ENCODE measurements at regions not wholly inside any gene's neighbourhood (a gene's known extent, or its start where the extent isn't known, plus 50 kb on each side); places are given as distances from the start of the nearest gene placed in this dataset.

GRCh38 chr18:78679031-78679430, 300.6 kb upstream of the SALL3 start:
- no peaks in the 10 kb centered on the region for H3K9me3 ChIP-seq (ENCODE audit: low read length)
- TF ChIP-seq SMC3 (conservative IDR thresholded peaks at IDR 0.05; ENCODE audit: poor library complexity) (no peak), EP300 (conservative IDR thresholded peaks at IDR 0.05; ENCODE audit: poor library complexity, severe bottlenecking) (no peak), RAD21 (conservative IDR thresholded peaks at IDR 0.05) (no peak), MXI1 (conservative IDR thresholded peaks at IDR 0.05; ENCODE audit: poor library complexity, severe bottlenecking) (no peak), CTCF (IDR thresholded peaks at IDR 0.05; ENCODE audit: poor library complexity, severe bottlenecking) (no peak), POLR2AphosphoS5 (IDR thresholded peaks at IDR 0.05) (no peak), TAF1 (IDR thresholded peaks at IDR 0.05; ENCODE audit: low read depth) (no peak), REST (IDR thresholded peaks at IDR 0.05; ENCODE audit: borderline replicate concordance) (no peak), EZH2 (IDR thresholded peaks at IDR 0.05; ENCODE audit: borderline replicate concordance, insufficient read depth, low read length, poor library complexity, severe bottlenecking) (no peak)
- H3K27ac ChIP-seq (ENCODE audit: low read length), result no peak overlapping the region
- H3K4me3 ChIP-seq (ENCODE audit: low read length), result no peak overlapping the region
- H3K9me2 ChIP-seq (ENCODE audit: insufficient read depth, low read length), result no peaks in the 10 kb centered on the region
- H3K27me3 ChIP-seq (ENCODE audit: insufficient read depth, low read depth, low read length), result no peaks in the 10 kb centered on the region
- H3F3A ChIP-seq (ENCODE audit: insufficient read depth, low read length, poor library complexity, severe bottlenecking), result no peaks in the 10 kb centered on the region
- no peaks in the 10 kb centered on the region for H4K20me1 ChIP-seq (ENCODE audit: insufficient read depth)
- no peaks in the 10 kb centered on the region for H3K36me3 ChIP-seq (ENCODE audit: insufficient read depth, low read length)
- no peak overlapping the region for H2AFZ ChIP-seq (ENCODE audit: low read depth, low read length)
- H3K79me2 ChIP-seq (replicated peaks; ENCODE audit: insufficient read depth, low read length), result no peaks in the 10 kb centered on the region
- H3K4me2 ChIP-seq (ENCODE audit: low read length), result no peak overlapping the region
- H3K9ac ChIP-seq (ENCODE audit: low read length), result no peak overlapping the region

DNA sequence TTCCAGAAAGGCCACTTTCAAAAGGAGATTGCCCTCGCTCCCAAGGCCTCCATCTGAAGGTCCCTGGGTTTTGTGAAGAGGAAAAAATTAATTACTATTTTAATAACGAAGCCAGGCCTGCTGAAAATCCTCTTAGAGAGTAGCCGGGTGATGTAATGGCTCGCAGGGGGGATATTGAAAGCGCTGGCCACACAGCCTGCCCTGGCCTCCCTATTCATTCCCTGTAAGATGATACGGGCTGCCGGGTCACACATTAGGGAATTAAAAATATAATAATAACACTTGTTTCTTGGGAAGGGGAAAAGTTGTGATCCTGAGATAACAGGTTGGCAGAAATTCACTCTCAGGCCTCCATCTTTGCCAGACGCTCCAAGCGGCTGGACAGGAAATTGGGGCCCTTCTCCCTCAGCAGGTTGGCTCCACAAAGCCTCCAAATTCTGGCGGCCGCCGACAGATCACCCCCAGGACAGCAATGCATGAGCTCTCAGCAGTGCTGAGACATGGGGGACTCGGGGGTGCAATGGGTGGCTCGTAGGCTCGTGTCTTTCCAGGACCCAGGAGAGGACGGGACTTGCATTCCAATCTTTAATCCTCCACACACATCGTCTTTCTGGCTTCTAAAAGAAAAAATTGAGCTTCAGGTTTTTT, 299.9 kb upstream of the SALL3 start:
- H3K9me2 ChIP-seq (ENCODE audit: insufficient read depth, low read length), result no peaks in the 10 kb centered on the region
- no peaks in the 10 kb centered on the region for H3K79me2 ChIP-seq (replicated peaks; ENCODE audit: insufficient read depth, low read length)
- no peak overlapping the region for H2AFZ ChIP-seq (ENCODE audit: low read depth, low read length)
- H3K9me3 ChIP-seq (ENCODE audit: low read length), result no peaks in the 10 kb centered on the region
- no peak overlapping the region for H3K4me2 ChIP-seq (ENCODE audit: low read length)
- no peaks in the 10 kb centered on the region for H3F3A ChIP-seq (ENCODE audit: insufficient read depth, low read length, poor library complexity, severe bottlenecking)
- H3K9ac ChIP-seq (ENCODE audit: low read length), result no peak overlapping the region
- H4K20me1 ChIP-seq (ENCODE audit: insufficient read depth), result no peaks in the 10 kb centered on the region
- H3K27ac ChIP-seq (ENCODE audit: low read length), result no peak overlapping the region
- H3K27me3 ChIP-seq (ENCODE audit: insufficient read depth, low read depth, low read length), result no peaks in the 10 kb centered on the region
- H3K4me3 ChIP-seq (ENCODE audit: low read length), result no peak overlapping the region
- H3K36me3 ChIP-seq (ENCODE audit: insufficient read depth, low read length), result no peaks in the 10 kb centered on the region
- no peak for TF ChIP-seq MXI1 (conservative IDR thresholded peaks at IDR 0.05; ENCODE audit: poor library complexity, severe bottlenecking)
- TF ChIP-seq EZH2 (IDR thresholded peaks at IDR 0.05; ENCODE audit: borderline replicate concordance, insufficient read depth, low read length, poor library complexity, severe bottlenecking), result no peak
- no peak for TF ChIP-seq RAD21 (conservative IDR thresholded peaks at IDR 0.05)
- no peak for TF ChIP-seq EP300 (conservative IDR thresholded peaks at IDR 0.05; ENCODE audit: poor library complexity, severe bottlenecking)
- no peak for TF ChIP-seq CTCF (IDR thresholded peaks at IDR 0.05; ENCODE audit: poor library complexity, severe bottlenecking)
- no peak for TF ChIP-seq SMC3 (conservative IDR thresholded peaks at IDR 0.05; ENCODE audit: poor library complexity)
- no peak for TF ChIP-seq POLR2AphosphoS5 (IDR thresholded peaks at IDR 0.05)
- TF ChIP-seq TAF1 (IDR thresholded peaks at IDR 0.05; ENCODE audit: low read depth), result no peak
- no peak for TF ChIP-seq REST (IDR thresholded peaks at IDR 0.05; ENCODE audit: borderline replicate concordance)
